T-cell (primary cell): ENCODE measurements at regions not wholly inside any gene's neighbourhood (a gene's known extent, or its start where the extent isn't known, plus 50 kb on each side); places are given as distances from the start of the nearest gene placed in this dataset.
"Not testable (repeated sequence)": the region's sequence is repeated elsewhere in the genome, so short reads cannot be mapped to it uniquely, and the experiment has no call there.

Source experiments
- ATAC-seq, 4 experiments: fragments of 200-7000 bp in 3 of 4; fragments of 150-1000 bp in 1 of 4; cut with Tn5 transposase; replicated peaks in 1 of 4; 1 replicate in 3 of 4; 2 replicates in 1 of 4; pipeline ENCODE4 v1.10.0; 2021; ENCODE audit warnings: moderate library complexity in 3 of 4, mild to moderate bottlenecking in 2 of 4, moderate number of reproducible peaks in 1 of 4
- CTCF ChIA-PET, 2 donors: fragments of 300-600 bp; sonication (Branson Sonifier 250); formaldehyde crosslinking; loops; one replicate each; lab custom pipeline; 2022; ENCODE audit warnings: antibody characterized with exemption in 2 of 2; lab: Charles Lee
- POLR2A ChIA-PET, 2 donors: fragments of 300-600 bp; sonication (Branson Sonifier 250); formaldehyde crosslinking; loops; one replicate each; lab custom pipeline; 2022; ENCODE audit warnings: antibody characterized with exemption in 2 of 2; lab: Charles Lee
- DNase-seq, 35 experiments: peaks; one replicate each; pipeline versions ENCODE4 v3.0.0 to v3.0.0-alpha.2; 2013 to 2023
- H3K27ac ChIP-seq: one replicate; pipeline ENCODE4 v1.5.1; 2013; ENCODE audit warnings: low read length
- H3K27me3 ChIP-seq, 2 experiments: replicated peaks in 1 of 2; 1 replicate in 1 of 2; 2 replicates in 1 of 2; pipeline versions ENCODE4 v1.6.1 to v1.7.0; 2013; ENCODE audit warnings: low read length in 1 of 2, mixed read lengths in 1 of 2; ENCODE audit not compliant: control insufficient read depth in 2 of 2, insufficient read depth in 2 of 2; ENCODE audit errors: extremely low read depth in 1 of 2
- H3K36me3 ChIP-seq, 2 donors: 1 replicate in 1 of 2; 2 replicates in 1 of 2; pipeline versions ENCODE4 v1.6.1 to v1.7.0; 2013; ENCODE audit warnings: low read length in 1 of 2; ENCODE audit not compliant: control insufficient read depth in 2 of 2, insufficient read depth in 1 of 2; ENCODE audit errors: extremely low read depth in 1 of 2
- H3K4me1 ChIP-seq, 2 experiments: 1 replicate in 1 of 2; 2 replicates in 1 of 2; pipeline versions ENCODE4 v1.6.1 to v1.7.0; 2013; ENCODE audit warnings: low read length in 2 of 2, mixed read lengths in 1 of 2; ENCODE audit not compliant: insufficient read depth in 2 of 2, control insufficient read depth in 1 of 2; ENCODE audit errors: extremely low read depth in 1 of 2
- H3K4me3 ChIP-seq, 2 donors: 1 replicate in 1 of 2; 2 replicates in 1 of 2; pipeline versions ENCODE4 v1.5.1 to v1.7.0; 2013; ENCODE audit warnings: mild to moderate bottlenecking in 2 of 2, low read length in 1 of 2, moderate library complexity in 1 of 2; ENCODE audit not compliant: control insufficient read depth in 1 of 2; ENCODE audit errors: extremely low read depth in 1 of 2
- H3K9me3 ChIP-seq: 2 replicates; pipeline ENCODE4 v1.7.0; 2013
- H3K27ac Mint-ChIP-seq, 2 donors: one replicate each; pipeline ENCODE4 v1.8.0; 2020 to 2021; ENCODE audit warnings: mild to moderate bottlenecking in 2 of 2, mixed read lengths in 2 of 2
- H3K27me3 Mint-ChIP-seq, 2 donors: one replicate each; pipeline ENCODE4 v1.8.0; 2021 to 2022; ENCODE audit warnings: mixed read lengths in 2 of 2
- H3K36me3 Mint-ChIP-seq: one replicate; pipeline ENCODE4 v1.8.0; 2021; ENCODE audit warnings: mixed read lengths
- H3K4me1 Mint-ChIP-seq, 3 donors: one replicate each; pipeline ENCODE4 v1.8.0; 2020 to 2022; ENCODE audit warnings: mixed read lengths in 3 of 3, mild to moderate bottlenecking in 1 of 3
- H3K4me3 Mint-ChIP-seq, 3 donors: one replicate each; pipeline ENCODE4 v1.8.0; 2020 to 2022; ENCODE audit warnings: mild to moderate bottlenecking in 3 of 3, mixed read lengths in 3 of 3, moderate library complexity in 3 of 3
- H3K9me3 Mint-ChIP-seq, 3 donors: one replicate each; pipeline ENCODE4 v1.8.0; 2020 to 2022; ENCODE audit warnings: mixed read lengths in 3 of 3
- WGBS: methylation state at CpG from one replicate; pipeline ENCODE4 v1.1.5; 2013; ENCODE audit warnings: missing lambda C conversion rate; ENCODE audit not compliant: insufficient coverage; 5-methylcytosine and 5-hydroxymethylcytosine counted together

GRCh38 chr12:127150479-127150878, 1116.5 kb upstream of the TMEM132C start:
- H3K4me1 Mint-ChIP-seq, result peaks cover 0 to 7% (median 7%) of the 10 kb centered on the region in 3 donors
- 64% methylated on average over 3 of the region's 4 CpGs for WGBS
- CTCF ChIA-PET, result no interaction called here

GRCh38 chr12:127150956-127151355, 1116.0 kb upstream of the TMEM132C start:
- ChIA-PET CTCF (no interaction called here), POLR2A (no interaction called here)
- Histone ChIP-seq H3K27ac (no peak overlapping the region), H3K4me1 (peaks cover 0 to 6% of the 10 kb centered on the region in 2 experiments), H3K36me3 (no peaks in the 10 kb centered on the region), H3K9me3 (no peaks in the 10 kb centered on the region), H3K27me3 (peaks cover 0 to 11% of the 10 kb centered on the region in 2 experiments), H3K4me3 (no peak overlapping the region)
- Mint-ChIP-seq H3K27ac (no peak overlapping the region), H3K27me3 (peaks cover 0 to 6% of the 10 kb centered on the region in 2 donors), H3K4me3 (no peak overlapping the region), H3K36me3 (no peaks in the 10 kb centered on the region), H3K4me1 (peaks cover 0 to 4% (median 4%) of the 10 kb centered on the region in 3 donors), H3K9me3 (peaks cover 0 to 6% (median 2%) of the 10 kb centered on the region in 3 donors)
- ATAC-seq (no peak), DNase-seq (no peak)
- WGBS, result 83% methylated on average over 3 of the region's 4 CpGs

More at GRCh38 chr12:127150479-127150878, 1116.5 kb upstream of the TMEM132C start:
- no peak overlapping the region for H3K27ac Mint-ChIP-seq
- Histone ChIP-seq H3K27me3 (peaks cover 0 to 14% of the 10 kb centered on the region in 2 experiments), H3K36me3 (no peaks in the 10 kb centered on the region), H3K9me3 (no peaks in the 10 kb centered on the region), H3K4me1 (peaks cover 0 to 6% of the 10 kb centered on the region in 2 experiments), H3K4me3 (no peak overlapping the region), H3K27ac (no peak overlapping the region)
- DNase-seq (no peak), ATAC-seq (no peak)
- H3K4me3 Mint-ChIP-seq, result no peak overlapping the region
- no peaks in the 10 kb centered on the region for H3K36me3 Mint-ChIP-seq
- POLR2A ChIA-PET, result no interaction called here
- peaks cover 0 to 6% (median 2%) of the 10 kb centered on the region in 3 donors for H3K9me3 Mint-ChIP-seq
- peaks cover 0 to 9% of the 10 kb centered on the region in 2 donors for H3K27me3 Mint-ChIP-seq

GRCh38 chr12:127153996-127154395, 1113.0 kb upstream of the TMEM132C start:
- H3K4me1 Mint-ChIP-seq, result no peaks in the 10 kb centered on the region
- H3K27ac Mint-ChIP-seq, result no peak overlapping the region
- Histone ChIP-seq H3K36me3 (no peaks in the 10 kb centered on the region), H3K4me1 (no peaks in the 10 kb centered on the region), H3K27me3 (peaks cover 0 to 4% of the 10 kb centered on the region in 2 experiments), H3K9me3 (no peaks in the 10 kb centered on the region), H3K4me3 (no peak overlapping the region), H3K27ac (no peak overlapping the region)
- no peak overlapping the region for H3K4me3 Mint-ChIP-seq
- no peaks in the 10 kb centered on the region for H3K36me3 Mint-ChIP-seq
- peaks cover 0 to 2% of the 10 kb centered on the region in 2 donors for H3K27me3 Mint-ChIP-seq
- ChIA-PET CTCF (no interaction called here), POLR2A (no interaction called here)
- no peak for DNase-seq
- 78% methylated on average over 9 of the region's 15 CpGs for WGBS
- no peak for ATAC-seq
- H3K9me3 Mint-ChIP-seq, result no peaks in the 10 kb centered on the region

- H3K4me1 Mint-ChIP-seq, H3K4me3 Mint-ChIP-seq, DNase-seq, H3K4me1 ChIP-seq, H3K36me3 ChIP-seq, H3K9me3 Mint-ChIP-seq, CTCF ChIA-PET, H3K27ac ChIP-seq, H3K4me3 ChIP-seq, H3K9me3 ChIP-seq, H3K27me3 Mint-ChIP-seq, POLR2A ChIA-PET, H3K36me3 Mint-ChIP-seq, H3K27ac Mint-ChIP-seq, H3K27me3 ChIP-seq, ATAC-seq: not testable (repeated sequence)
- WGBS, result 93% methylated on average over 1 of the region's 1 CpG
Measured at GRCh38 chr12:127154830-127155229, 1112.1 kb upstream of the TMEM132C start.

GRCh38 chr12:127155935-127156619, 1110.9 kb upstream of the TMEM132C start:
- H3K27ac ChIP-seq, H3K27me3 Mint-ChIP-seq, H3K9me3 Mint-ChIP-seq, CTCF ChIA-PET, H3K4me3 ChIP-seq, H3K36me3 ChIP-seq, H3K4me3 Mint-ChIP-seq, H3K27ac Mint-ChIP-seq, ATAC-seq, H3K36me3 Mint-ChIP-seq, H3K27me3 ChIP-seq, H3K9me3 ChIP-seq, H3K4me1 ChIP-seq, POLR2A ChIA-PET, DNase-seq, H3K4me1 Mint-ChIP-seq: not testable (repeated sequence)
- 80% methylated on average over 4 of the region's 5 CpGs for WGBS

GRCh38 chr12:127157501-127158366, 1109.2 kb upstream of the TMEM132C start:
- H3K9me3 Mint-ChIP-seq, H3K4me3 ChIP-seq, H3K27me3 ChIP-seq, CTCF ChIA-PET, ATAC-seq, H3K36me3 Mint-ChIP-seq, H3K9me3 ChIP-seq, POLR2A ChIA-PET, H3K4me3 Mint-ChIP-seq, DNase-seq, H3K27ac Mint-ChIP-seq, H3K27me3 Mint-ChIP-seq, H3K4me1 ChIP-seq, H3K27ac ChIP-seq, H3K36me3 ChIP-seq, H3K4me1 Mint-ChIP-seq: not testable (repeated sequence)
- 77% methylated on average over 6 of the region's 8 CpGs for WGBS
